OCI-LY1 (cell line): ENCODE measurements at regions not wholly inside any gene's neighbourhood (a gene's known extent, or its start where the extent isn't known, plus 50 kb on each side); places are given as distances from the start of the nearest gene placed in this dataset.

ENCODE experiments used
- CTCF ChIP-seq: fragments of 200-600 bp; sonication (generic), shearing (Covaris generic); IDR thresholded peaks from 2 replicates; pipeline ENCODE4 v1.5.1; 2017; ENCODE audit warnings: mild to moderate bottlenecking, antibody characterized with exemption, low read length, moderate library complexity, mixed read lengths
- EZH2 ChIP-seq: fragments of 200-600 bp; sonication (generic), shearing (Covaris generic); IDR thresholded peaks from 2 replicates; pipeline ENCODE4 v1.8.0; 2017; ENCODE audit warnings: borderline replicate concordance, mixed run types, mild to moderate bottlenecking, antibody characterized with exemption, low read length, moderate library complexity, mixed read lengths

GRCh38 chr15:96849271-96849900, 518.9 kb downstream of the NR2F2 start:
- TF ChIP-seq CTCF (no peak), EZH2 (no peak)
